Neural cell (in vitro differentiated cells): ENCODE measurements at regions not wholly inside any gene's neighbourhood (a gene's known extent, or its start where the extent isn't known, plus 50 kb on each side); places are given as distances from the start of the nearest gene placed in this dataset.

Experiments
- H2AFZ ChIP-seq: fragments of 200-600, 300-800 bp; sonication (generic), shearing (Covaris generic); 2 replicates; pipeline ENCODE4 v1.6.0; 2014; ENCODE audit warnings: low read depth, mild to moderate bottlenecking, antibody characterized with exemption, low read length, moderate library complexity
- H3F3A ChIP-seq: fragments of 200-600 bp; shearing (Covaris generic); 2 replicates; pipeline ENCODE4 v1.6.1; 2016; ENCODE audit warnings: mild to moderate bottlenecking, moderate library complexity, mixed read lengths, antibody characterized with exemption, low read length; ENCODE audit not compliant: insufficient read depth, poor library complexity, severe bottlenecking
- H3K27ac ChIP-seq: fragments of 200-600, 300-800 bp; sonication (generic), shearing (Covaris generic); 2 replicates; pipeline ENCODE4 v1.5.1; 2014; ENCODE audit warnings: mild to moderate bottlenecking, low read length, moderate library complexity
- H3K27me3 ChIP-seq: fragments of 300-800, 200-600 bp; sonication (generic), shearing (Covaris generic); 2 replicates; pipeline ENCODE4 v1.6.0; 2014; ENCODE audit warnings: mild to moderate bottlenecking, low read depth, low read length, moderate library complexity; ENCODE audit not compliant: insufficient read depth
- H3K36me3 ChIP-seq: fragments of 300-800, 200-600 bp; sonication (generic), shearing (Covaris generic); 2 replicates; pipeline ENCODE4 v1.5.1; 2014; ENCODE audit warnings: mild to moderate bottlenecking, antibody characterized with exemption, low read length, moderate library complexity; ENCODE audit not compliant: insufficient read depth
- H3K4me2 ChIP-seq: fragments of 300-800, 200-600 bp; sonication (generic), shearing (Covaris generic); 2 replicates; pipeline ENCODE4 v1.6.0; 2014; ENCODE audit warnings: mild to moderate bottlenecking, low read length
- H3K4me3 ChIP-seq: fragments of 300-800, 200-600 bp; sonication (generic), shearing (Covaris generic); 2 replicates; pipeline ENCODE4 v1.5.1; 2014; ENCODE audit warnings: mild to moderate bottlenecking, low read length, moderate library complexity
- H3K79me2 ChIP-seq: fragments of 200-600 bp; shearing (Covaris generic); replicated peaks from 2 replicates; pipeline ENCODE4 v1.6.0; 2014; ENCODE audit warnings: mild to moderate bottlenecking, low read length, moderate library complexity; ENCODE audit not compliant: insufficient read depth
- H3K9ac ChIP-seq: fragments of 300-800, 200-600 bp; sonication (generic), shearing (Covaris generic); 2 replicates; pipeline ENCODE4 v1.6.1; 2016; ENCODE audit warnings: mild to moderate bottlenecking, low read length, mixed read lengths
- H3K9me2 ChIP-seq: fragments of 200-600 bp; shearing (Covaris generic); 2 replicates; pipeline ENCODE4 v1.6.1; 2016; ENCODE audit warnings: mild to moderate bottlenecking, low read length, mixed read lengths; ENCODE audit not compliant: insufficient read depth
- H3K9me3 ChIP-seq: fragments of 200-600, 300-800 bp; sonication (generic), shearing (Covaris generic); 2 replicates; pipeline ENCODE4 v1.6.1; 2016; ENCODE audit warnings: mild to moderate bottlenecking, mixed run types, low read length, moderate library complexity, mixed read lengths
- H4K20me1 ChIP-seq: fragments of 200-600 bp; shearing (Covaris generic); 2 replicates; pipeline ENCODE4 v1.6.1; 2016; ENCODE audit warnings: mild to moderate bottlenecking, mixed run types; ENCODE audit not compliant: insufficient read depth
- CTCF ChIP-seq: fragments of 450-650 bp; IDR thresholded peaks from 2 replicates; pipeline ENCODE4 v1.5.1; 2014; ENCODE audit warnings: antibody characterized with exemption, mild to moderate bottlenecking, moderate library complexity; ENCODE audit not compliant: poor library complexity, severe bottlenecking
- EP300 ChIP-seq: fragments of 450-650 bp; conservative IDR thresholded peaks from 2 replicates; pipeline ENCODE4 v1.6.1; 2014; ENCODE audit warnings: antibody characterized with exemption, mild to moderate bottlenecking, moderate library complexity; ENCODE audit not compliant: poor library complexity, severe bottlenecking
- EZH2 ChIP-seq: fragments of 200-600, 300-800 bp; shearing (Covaris generic), sonication (generic); IDR thresholded peaks from 2 replicates; pipeline ENCODE4 v1.6.1; 2014; ENCODE audit warnings: antibody characterized with exemption, low read length, borderline replicate concordance, mild to moderate bottlenecking; ENCODE audit not compliant: insufficient read depth, poor library complexity, severe bottlenecking
- MXI1 ChIP-seq: fragments of 450-650 bp; conservative IDR thresholded peaks from 2 replicates; pipeline ENCODE4 v1.6.1; 2014; ENCODE audit warnings: antibody characterized with exemption, mild to moderate bottlenecking; ENCODE audit not compliant: poor library complexity, severe bottlenecking
- POLR2AphosphoS5 ChIP-seq: IDR thresholded peaks from 2 replicates; pipeline ENCODE4 v1.6.1; 2012
- RAD21 ChIP-seq: fragments of 450-650 bp; conservative IDR thresholded peaks from 2 replicates; pipeline ENCODE4 v1.6.1; 2014; ENCODE audit warnings: antibody characterized with exemption, mild to moderate bottlenecking, moderate library complexity
- REST ChIP-seq: IDR thresholded peaks from 2 replicates; pipeline ENCODE4 v1.6.1; 2012; ENCODE audit warnings: borderline replicate concordance
- SMC3 ChIP-seq: fragments of 450-650 bp; conservative IDR thresholded peaks from 2 replicates; pipeline ENCODE4 v1.6.1; 2014; ENCODE audit warnings: antibody characterized with exemption, mild to moderate bottlenecking, moderate library complexity; ENCODE audit not compliant: poor library complexity
- TAF1 ChIP-seq: IDR thresholded peaks from 2 replicates; pipeline ENCODE4 v1.6.1; 2012; ENCODE audit warnings: low read depth

DNA sequence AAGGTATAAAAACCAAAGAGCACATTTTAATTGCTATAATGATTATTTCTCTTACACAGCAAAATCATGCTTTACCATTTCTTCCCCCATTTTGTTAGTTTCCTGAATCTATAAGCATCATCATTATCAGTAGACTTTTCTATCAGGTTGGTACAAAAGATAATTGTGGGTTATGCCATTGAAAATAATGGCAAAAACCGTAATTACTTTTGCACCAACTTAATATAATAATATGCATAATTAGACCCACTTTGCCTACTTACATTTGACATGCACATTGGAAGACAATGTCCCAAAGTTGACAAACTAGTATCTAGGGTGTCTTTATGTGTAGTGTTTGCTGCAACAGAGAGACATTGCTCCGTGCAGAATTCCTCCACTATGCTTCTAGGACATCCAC lies 594.2 kb downstream of the LMO4 start:
- Histone ChIP-seq H3K79me2 (no peaks in the 10 kb centered on the region), H3K27ac (no peak overlapping the region), H2AFZ (no peak overlapping the region), H3K4me3 (no peak overlapping the region), H3K9me3 (no peaks in the 10 kb centered on the region), H3K4me2 (no peak overlapping the region), H3K9me2 (no peaks in the 10 kb centered on the region), H3K36me3 (no peaks in the 10 kb centered on the region), H3K27me3 (no peaks in the 10 kb centered on the region), H4K20me1 (no peaks in the 10 kb centered on the region), H3F3A (no peaks in the 10 kb centered on the region), H3K9ac (no peak overlapping the region)
- TF ChIP-seq MXI1 (no peak), TAF1 (no peak), POLR2AphosphoS5 (no peak)

DNA sequence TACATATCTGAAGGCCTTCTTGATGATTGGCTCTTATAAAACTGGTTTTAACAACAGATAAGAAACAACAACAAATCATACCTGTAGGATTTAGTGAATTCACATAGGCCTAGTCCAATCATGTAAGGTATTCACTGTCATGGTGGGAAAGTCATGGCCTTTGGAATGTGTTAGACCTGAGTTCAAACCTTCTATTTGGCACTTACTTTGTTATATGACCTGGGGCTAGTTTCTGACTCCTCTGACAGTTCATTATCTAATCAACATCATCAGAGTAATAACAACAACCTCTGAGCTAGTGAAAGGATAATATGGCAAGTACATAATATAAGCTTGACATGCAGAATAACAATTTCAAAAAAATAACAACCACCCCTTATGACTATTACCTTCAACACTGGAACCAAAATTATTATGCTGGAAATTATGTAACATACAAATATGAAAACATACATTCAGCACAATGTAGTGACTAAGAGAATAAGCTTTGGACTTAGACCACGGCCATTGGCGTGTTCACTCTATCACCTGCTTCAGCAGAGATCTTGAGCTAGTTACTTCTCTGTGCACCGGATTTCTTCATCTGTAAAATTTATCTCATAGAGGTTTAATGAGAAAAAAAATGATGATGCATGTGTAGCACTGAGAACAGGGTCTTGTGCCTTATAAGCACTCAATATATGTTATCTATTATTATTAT lies 597.6 kb downstream of the LMO4 start:
- H3K27ac ChIP-seq, result no peak overlapping the region

More for the DNA sequence above, 597.6 kb downstream of the LMO4 start:
- H3F3A ChIP-seq, result no peaks in the 10 kb centered on the region
- H3K4me2 ChIP-seq, result no peak overlapping the region
- no peak overlapping the region for H2AFZ ChIP-seq
- H3K9me3 ChIP-seq, result no peaks in the 10 kb centered on the region
- no peak overlapping the region for H3K9ac ChIP-seq
- H3K27me3 ChIP-seq, result no peaks in the 10 kb centered on the region
- no peaks in the 10 kb centered on the region for H3K79me2 ChIP-seq
- no peaks in the 10 kb centered on the region for H3K9me2 ChIP-seq
- no peak for TF ChIP-seq EZH2
- TF ChIP-seq CTCF, result no peak
- no peak for TF ChIP-seq MXI1
- TF ChIP-seq RAD21, result no peak
- no peak for TF ChIP-seq POLR2AphosphoS5
- TF ChIP-seq REST, result no peak
- no peak for TF ChIP-seq TAF1
- TF ChIP-seq SMC3, result no peak
- no peak for TF ChIP-seq EP300
- H3K36me3 ChIP-seq, result no peaks in the 10 kb centered on the region
- no peak overlapping the region for H3K4me3 ChIP-seq
- H4K20me1 ChIP-seq, result no peaks in the 10 kb centered on the region
